ENCODE measurements at regions not wholly inside any gene's neighbourhood (a gene's known extent, or its start where the extent isn't known, plus 50 kb on each side); places are given as distances from the start of the nearest gene placed in this dataset.

DNA sequence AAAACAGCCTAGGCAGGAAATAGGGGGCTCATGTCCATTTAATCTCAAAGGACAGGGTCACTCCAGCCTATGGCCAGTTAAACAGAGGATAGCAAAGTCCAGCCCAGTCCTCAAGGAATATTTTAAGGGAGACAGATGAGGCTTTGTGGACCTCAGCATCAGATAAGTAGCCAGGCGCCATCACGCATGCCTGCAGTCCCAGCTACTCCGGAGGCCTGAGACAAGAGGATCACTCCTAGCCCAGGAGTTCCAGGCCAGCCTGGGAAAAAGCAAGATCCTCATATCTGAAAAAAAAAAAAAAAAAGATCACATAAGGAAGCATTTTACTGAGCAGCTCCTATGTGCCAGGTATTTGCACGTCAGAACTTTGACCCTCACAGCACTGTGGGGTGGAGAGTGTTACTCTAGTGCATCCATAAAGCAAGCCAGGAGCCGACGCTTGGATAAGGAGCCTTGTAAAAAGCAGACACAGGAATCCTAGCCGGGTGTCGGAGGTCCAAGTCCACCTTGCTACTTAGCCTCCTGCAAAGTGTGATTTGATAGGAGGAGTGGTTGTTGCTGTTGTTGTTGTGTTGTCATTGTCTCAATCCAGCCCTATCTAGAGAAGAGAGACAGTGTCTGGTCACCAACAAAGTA lies 61.8 kb upstream of the DOCK1 start:
- no peak for DNase-seq (ENCODE audit: low read depth)
- TF ChIP-seq, protein P1, sequence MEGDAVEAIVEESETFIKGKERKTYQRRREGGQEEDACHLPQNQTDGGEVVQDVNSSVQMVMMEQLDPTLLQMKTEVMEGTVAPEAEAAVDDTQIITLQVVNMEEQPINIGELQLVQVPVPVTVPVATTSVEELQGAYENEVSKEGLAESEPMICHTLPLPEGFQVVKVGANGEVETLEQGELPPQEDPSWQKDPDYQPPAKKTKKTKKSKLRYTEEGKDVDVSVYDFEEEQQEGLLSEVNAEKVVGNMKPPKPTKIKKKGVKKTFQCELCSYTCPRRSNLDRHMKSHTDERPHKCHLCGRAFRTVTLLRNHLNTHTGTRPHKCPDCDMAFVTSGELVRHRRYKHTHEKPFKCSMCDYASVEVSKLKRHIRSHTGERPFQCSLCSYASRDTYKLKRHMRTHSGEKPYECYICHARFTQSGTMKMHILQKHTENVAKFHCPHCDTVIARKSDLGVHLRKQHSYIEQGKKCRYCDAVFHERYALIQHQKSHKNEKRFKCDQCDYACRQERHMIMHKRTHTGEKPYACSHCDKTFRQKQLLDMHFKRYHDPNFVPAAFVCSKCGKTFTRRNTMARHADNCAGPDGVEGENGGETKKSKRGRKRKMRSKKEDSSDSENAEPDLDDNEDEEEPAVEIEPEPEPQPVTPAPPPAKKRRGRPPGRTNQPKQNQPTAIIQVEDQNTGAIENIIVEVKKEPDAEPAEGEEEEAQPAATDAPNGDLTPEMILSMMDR (IDR thresholded peaks at IDR 0.05; ENCODE audit: control insufficient read depth, extremely low read depth, insufficient read depth): no peak
- H3K4me3 ChIP-seq (ENCODE audit: low read depth, low read length): no peak overlapping the region

DNA sequence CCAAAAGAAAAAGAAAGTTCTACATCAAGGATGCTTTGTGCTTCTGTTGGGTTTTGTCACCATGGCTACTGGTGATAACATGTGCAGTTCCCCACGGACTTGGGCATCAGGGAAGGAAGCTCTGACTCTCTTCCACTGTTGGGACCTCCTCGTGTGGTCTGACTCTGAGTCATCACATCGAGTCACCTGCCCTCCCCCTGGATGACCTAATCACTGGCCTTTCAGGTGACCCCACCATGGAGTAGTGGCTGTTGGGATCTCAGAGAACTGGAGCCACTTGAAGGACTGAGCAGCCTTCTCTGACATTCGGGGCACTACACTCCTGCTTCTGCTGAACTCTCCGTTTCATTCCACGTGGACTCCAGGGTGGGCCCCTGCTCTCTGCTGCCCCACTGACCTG lies 60.8 kb upstream of the DOCK1 start:
- TF ChIP-seq, protein P1 (IDR thresholded peaks at IDR 0.05; ENCODE audit: control insufficient read depth, extremely low read depth, insufficient read depth): no peak
- no peak overlapping the region for H3K4me3 ChIP-seq (ENCODE audit: low read depth, low read length)
- DNase-seq (ENCODE audit: low read depth): no peak

DNA sequence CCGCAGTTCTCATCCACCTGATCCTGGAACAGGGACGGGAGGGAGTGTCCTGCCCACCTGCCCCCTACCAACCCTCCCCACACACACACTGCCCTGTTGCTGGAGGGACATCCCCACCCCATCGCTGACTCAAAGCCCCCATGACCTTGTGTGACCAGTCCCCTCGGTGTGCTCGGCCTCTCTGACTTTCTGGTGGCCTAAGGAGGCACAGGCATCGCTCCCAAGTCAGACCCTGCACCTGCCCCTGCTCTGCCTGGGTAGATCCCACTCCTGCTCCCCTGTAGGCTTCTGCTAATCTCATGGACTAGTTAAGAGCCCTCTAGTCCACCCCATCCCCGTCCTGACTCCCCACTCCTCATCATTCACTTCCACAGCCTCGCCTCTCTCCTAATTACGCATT lies 58.8 kb upstream of the DOCK1 start:
- H3K4me3 ChIP-seq (ENCODE audit: low read depth, low read length): no peak overlapping the region
- no peak for DNase-seq (ENCODE audit: low read depth)
- TF ChIP-seq, protein P1 (IDR thresholded peaks at IDR 0.05; ENCODE audit: control insufficient read depth, extremely low read depth, insufficient read depth): no peak

DNA sequence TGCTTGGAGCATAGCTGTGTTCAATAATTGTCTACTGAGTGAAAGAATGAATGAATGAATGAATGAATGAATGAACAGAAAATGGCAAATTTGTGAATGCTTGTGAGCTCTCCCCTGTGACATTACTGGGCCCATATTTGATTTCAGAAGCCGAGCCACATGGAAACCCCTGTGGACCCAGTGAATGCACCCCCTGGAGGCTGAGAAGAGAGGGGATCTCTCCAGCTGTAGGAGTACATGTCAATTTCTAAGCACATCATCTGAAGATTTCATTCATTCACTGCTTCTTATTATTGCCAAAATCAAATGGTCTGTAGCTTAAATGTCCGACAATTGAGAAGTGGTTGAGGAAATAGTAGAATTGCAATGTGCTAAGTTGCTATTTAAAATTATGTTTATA lies 58.3 kb upstream of the DOCK1 start:
- TF ChIP-seq, protein P1 (IDR thresholded peaks at IDR 0.05; ENCODE audit: control insufficient read depth, extremely low read depth, insufficient read depth): no peak
- no peak for DNase-seq (ENCODE audit: low read depth)
- no peak overlapping the region for H3K4me3 ChIP-seq (ENCODE audit: low read depth, low read length)

DNA sequence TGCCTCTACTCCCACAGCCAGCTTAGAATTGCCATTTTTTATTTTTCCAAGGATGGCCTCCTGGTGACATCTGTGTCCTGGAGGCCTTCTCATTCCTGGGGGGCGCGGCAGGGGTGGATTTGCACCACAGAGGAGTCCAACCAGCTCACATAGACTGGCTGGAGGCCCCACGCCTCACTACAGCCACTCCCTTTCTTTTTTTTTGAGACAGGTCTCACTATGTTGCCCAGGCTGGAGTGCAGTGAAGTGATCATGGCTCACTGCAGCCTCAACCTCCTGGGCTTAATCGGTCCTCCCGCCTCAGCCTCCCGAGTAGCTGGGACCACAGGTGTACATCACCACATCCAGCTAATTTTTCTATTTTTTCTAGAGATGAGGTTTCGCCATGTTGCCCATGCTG lies 57.6 kb upstream of the DOCK1 start:
- H3K4me3 ChIP-seq (ENCODE audit: low read depth, low read length): no peak overlapping the region
- TF ChIP-seq, protein P1 (IDR thresholded peaks at IDR 0.05; ENCODE audit: control insufficient read depth, extremely low read depth, insufficient read depth): no peak
- DNase-seq (ENCODE audit: low read depth): no peak

DNA sequence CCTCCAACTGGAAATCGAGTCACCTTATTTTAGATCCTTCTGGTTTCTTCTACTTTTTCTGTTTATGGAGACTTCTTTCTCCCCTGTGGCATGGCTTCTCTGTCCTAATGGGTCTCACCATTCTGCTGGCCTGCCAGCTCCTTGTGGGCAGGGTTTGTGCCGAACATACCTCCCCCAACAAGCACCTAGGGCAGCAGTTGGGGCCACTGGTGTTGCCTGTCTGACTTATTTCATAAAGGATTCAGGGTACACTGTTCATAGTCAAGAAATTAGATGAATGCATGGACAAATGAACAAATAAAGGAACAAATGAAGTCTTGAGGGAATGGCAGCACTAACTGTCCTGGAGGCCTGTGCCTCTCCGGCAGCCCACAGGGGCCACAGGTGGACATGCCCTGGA lies 55.6 kb upstream of the DOCK1 start:
- TF ChIP-seq, protein P1 (IDR thresholded peaks at IDR 0.05; ENCODE audit: control insufficient read depth, extremely low read depth, insufficient read depth): no peak
- no peak for DNase-seq (ENCODE audit: low read depth)
- H3K4me3 ChIP-seq (ENCODE audit: low read depth, low read length): no peak overlapping the region

DNA sequence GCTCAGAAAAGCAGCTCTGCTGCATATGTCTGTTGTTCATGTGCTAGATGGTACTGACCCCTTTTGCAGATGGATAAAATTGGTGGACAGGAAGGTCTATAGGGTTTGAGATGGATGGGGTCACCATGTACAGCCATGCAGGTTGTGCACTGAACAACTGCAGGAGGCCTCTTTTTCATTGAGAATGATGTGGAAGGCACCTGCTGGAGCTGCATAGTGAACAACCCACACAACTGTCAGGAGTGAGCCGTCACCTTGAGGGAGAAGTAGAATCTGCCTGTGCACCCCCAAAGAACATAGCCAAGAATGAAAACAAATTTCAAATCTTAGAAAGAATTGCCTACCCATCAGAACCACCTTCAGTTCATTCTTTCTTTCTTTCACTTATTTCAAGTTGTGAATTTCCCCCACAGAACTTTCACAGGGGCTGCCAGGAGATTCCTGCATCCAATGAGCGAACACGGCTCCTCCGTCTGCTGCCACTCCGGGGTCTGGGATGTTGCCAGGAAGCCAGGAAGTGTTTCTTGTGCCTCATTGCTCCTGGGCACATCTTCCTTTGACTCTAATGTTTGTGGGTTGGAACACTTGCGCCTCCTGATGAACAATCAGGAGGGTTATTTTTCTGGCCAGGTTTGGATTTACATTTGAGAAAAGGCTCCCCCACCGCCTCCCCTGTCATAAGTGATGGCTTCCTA lies 53.7 kb upstream of the DOCK1 start:
- DNase-seq (ENCODE audit: low read depth): no peak
- H3K4me3 ChIP-seq (ENCODE audit: low read depth, low read length): no peak overlapping the region
- TF ChIP-seq, protein P1 (IDR thresholded peaks at IDR 0.05; ENCODE audit: control insufficient read depth, extremely low read depth, insufficient read depth): no peak
